Eye (tissue), 1 donor: ENCODE measurements at regions not wholly inside any gene's neighbourhood (a gene's known extent, or its start where the extent isn't known, plus 50 kb on each side); places are given as distances from the start of the nearest gene placed in this dataset.

Experiments used
- DNase-seq: peaks from one replicate; pipeline ENCODE4 v3.0.0-alpha.2; 2015

GRCh38 chr1:191174298-191174697 lies 696.6 kb upstream of the BRINP3 start:
- no peak for DNase-seq

- no peak for DNase-seq
These were observed 698.5 kb upstream of the BRINP3 start for GRCh38 chr1:191176131-191176530.

DNA sequence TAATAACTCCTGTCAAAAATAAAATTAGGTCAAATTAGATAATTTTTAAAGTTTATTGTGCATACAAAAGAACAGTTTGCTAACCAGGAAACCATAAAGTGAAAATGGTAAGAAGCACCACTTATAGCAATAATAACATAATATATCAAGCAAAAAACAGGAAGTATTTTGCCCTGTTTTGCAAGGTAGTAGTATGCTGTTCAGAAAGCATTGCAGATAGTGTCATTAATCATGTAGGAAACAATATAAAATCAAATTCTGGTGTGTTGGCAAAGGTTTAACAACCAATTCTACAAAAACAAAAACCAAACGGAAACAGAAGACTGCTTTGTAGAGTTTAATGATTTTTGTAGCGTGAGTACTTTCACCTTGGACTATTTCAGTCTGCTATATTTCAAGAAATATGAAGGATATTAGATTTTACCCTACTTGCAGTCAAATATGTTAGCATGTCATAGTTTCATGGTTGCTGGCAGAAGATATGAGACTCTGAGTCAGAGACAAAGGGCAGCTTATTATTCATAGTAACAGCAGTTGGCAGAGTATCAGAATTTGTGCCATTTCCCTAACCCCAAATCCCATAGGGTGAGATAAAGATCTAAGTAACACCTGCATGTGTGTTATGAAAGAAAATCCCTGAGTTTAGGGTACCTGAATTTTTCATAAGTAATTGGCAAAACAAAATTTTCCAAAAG lies 729.0 kb upstream of the BRINP3 start:
- no peak for DNase-seq

DNA sequence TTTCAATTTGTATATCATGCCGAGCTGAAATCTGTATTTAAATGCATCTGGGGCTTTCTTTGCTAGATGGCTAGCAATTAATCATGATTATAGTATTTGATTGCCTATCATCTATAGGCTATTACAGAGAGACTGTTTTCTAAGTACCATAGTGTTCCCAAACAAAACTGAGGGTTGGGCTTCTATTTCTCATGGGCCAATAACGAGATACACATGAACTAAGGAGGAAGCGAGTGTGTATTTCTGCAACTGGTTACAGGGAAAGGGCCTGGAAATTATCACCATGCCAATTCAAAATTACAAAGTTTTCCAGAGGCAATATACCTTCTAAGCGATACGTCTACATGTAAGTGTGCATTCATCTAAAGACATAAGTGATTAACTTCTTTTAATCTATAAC lies 744.5 kb upstream of the BRINP3 start:
- no peak for DNase-seq

- DNase-seq = peak; percentile 1
These were observed 763.3 kb upstream of the BRINP3 start for GRCh38 chr1:191240925-191241324.

DNA sequence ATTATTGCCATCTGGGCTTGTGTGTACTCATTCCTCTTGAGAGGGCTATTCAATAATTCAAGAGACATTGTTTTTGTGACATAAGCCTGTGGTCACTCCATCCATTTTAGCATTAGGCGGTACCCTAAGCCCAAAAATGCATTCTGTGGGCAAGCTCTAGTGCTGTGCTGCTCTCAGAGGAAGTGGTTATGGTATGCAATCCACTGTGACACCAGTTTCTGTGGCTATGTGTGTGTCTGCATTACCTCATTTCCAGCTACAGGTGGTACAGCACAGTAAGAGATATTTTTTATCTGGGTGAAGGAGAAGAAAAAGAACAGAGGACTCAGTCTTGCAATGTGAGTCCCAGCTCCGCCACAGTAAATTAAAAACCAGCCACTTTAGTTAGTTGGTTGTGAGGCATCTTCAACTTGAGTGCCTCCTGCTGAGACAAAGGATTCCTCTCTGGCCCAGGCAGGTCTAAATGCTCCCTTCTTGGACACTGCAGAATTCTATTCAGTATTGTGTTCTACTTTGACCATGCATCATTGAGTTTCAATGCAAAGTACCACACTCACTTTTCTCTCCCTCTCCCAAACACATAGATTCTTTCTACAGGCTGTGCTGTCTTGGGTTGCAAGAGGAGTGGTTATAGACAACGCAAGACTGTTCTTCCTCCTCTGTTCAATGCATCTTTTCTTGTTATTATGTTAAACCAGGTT lies 777.8 kb upstream of the BRINP3 start:
- DNase-seq = peak; percentile 34

- no peak for DNase-seq
These were observed 779.3 kb upstream of the BRINP3 start for GRCh38 chr1:191256917-191257316.

DNA sequence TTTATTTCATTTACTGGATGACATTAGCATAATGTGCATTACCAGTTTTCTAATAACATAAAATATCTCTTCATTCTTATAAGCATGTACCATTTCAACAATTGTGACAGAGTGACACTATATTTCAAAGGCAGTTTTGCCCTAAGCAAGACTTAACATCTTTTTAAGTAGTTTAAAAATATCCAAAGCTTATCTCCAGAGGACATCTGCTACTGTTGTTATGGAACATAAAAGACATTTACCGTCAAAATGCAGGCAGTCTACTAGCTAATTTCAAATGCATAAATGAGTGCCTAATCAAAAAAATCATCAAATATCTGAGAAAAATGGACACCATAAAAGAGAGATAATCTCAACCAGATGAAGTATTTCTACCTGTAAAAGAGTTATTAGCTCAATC lies 782.4 kb upstream of the BRINP3 start:
- DNase-seq = no peak

DNA sequence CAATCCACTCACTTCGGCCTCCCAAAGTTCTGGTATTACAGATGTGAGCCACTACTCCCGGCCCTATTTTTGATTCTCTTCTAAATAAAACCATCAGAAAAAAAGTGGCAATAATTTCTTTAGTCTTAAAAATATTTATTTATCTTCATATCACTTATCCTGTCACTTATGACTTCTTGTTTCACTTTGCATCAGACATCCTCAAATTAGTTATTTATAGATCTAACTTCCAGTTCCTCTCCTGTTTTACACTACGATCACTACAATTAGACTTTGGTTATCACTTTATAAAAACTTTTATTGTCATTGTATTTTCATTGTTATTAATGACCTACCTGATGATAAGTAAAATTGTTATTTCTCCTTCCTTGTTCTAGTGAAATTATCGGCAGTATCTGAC lies 783.4 kb upstream of the BRINP3 start:
- DNase-seq = no peak

DNA sequence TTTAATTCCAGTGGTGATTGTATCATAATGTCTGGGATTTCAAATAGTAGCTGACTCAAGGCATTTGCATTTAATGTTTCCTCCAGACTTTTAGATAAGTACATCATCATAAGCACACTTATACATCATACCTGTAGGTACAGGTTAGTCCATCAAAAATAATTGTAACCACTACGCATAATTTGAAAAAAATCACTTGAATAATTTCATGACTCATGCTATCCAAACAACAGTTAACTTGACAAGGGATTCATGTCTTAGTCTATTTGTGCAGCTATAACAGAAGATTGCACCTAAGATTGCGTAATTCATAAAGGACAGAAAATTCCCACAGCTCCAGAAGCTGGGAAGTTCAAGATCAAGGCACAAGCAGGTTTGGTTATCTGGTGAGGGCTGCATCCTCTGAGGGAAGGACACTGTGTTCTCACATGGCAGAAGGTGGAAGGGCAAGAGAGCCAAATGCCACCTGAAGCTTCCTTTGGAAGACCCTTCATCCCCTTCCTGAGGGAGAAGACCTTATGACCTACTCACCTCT lies 801.7 kb upstream of the BRINP3 start:
- DNase-seq = no peak

- DNase-seq = no peak
These were observed 806.5 kb upstream of the BRINP3 start for GRCh38 chr1:191284175-191284574.

- DNase-seq = peak; percentile 6
These were observed 812.8 kb upstream of the BRINP3 start for GRCh38 chr1:191290441-191290840.

- DNase-seq = no peak
These were observed 827.7 kb upstream of the BRINP3 start for GRCh38 chr1:191305370-191305769.

- no peak for DNase-seq
These were observed 829.3 kb upstream of the BRINP3 start for GRCh38 chr1:191306916-191307315.

DNA sequence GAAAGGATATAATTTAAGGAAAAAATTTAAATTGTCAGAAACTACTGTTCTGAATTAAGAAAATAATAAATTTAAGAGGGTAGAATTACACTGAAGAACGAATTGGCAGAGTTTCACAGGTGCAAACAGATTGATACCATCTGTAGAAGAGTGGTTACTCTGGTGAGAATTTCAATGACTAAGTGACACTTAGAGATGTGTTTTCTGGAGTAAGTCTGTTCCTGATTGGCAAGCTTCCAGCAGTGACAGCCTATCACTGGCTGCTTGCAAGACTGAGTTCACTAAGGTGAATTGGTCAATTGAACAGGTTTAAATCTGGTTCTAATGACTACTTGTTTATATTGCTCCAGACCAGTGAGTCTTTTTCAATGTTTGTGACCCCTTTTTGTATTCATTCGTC lies 838.2 kb upstream of the RGS18 start:
- DNase-seq = no peak

GRCh38 chr1:191327868-191328267 lies 830.4 kb upstream of the RGS18 start:
- DNase-seq = no peak

GRCh38 chr1:191343816-191344215 lies 814.4 kb upstream of the RGS18 start:
- DNase-seq = no peak

DNA sequence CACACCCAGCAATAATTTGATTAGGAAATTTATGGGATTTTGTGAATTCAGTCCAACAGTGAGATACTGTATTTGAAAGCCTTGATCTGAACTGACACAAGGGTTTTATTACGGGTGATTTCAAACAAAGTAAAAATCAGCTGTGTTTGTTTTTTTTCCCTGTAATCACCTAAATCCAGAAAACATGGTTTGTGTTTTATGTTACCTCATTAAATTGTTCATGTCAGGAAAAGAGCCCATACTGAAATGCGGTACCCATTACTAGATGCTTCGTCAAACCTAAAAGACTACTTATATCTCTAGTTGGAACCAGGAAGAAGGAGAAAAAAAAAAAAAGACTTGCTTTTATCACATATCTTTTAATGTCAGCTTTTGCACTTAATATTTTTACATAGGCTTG lies 811.9 kb upstream of the RGS18 start:
- DNase-seq = peak; percentile 11

DNA sequence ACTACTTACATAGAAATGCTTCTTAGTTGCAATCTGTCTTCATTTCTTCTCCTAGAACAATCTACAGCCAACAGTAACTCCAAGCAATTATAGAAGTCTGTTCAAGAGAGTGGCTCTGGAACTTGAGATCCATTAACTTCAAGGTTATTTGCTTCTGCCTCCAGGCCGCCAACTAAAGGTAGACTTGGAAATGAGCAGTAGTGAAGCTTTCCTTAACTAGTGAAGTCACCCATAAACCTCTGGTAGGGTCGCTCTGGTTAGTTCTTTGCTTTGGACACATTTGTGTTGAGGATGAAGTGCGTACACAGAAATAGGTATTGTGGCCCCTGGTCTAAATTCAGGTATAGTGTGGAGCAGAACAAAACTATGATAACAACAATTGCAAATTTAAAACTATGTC lies 809.9 kb upstream of the RGS18 start:
- DNase-seq = no peak

DNA sequence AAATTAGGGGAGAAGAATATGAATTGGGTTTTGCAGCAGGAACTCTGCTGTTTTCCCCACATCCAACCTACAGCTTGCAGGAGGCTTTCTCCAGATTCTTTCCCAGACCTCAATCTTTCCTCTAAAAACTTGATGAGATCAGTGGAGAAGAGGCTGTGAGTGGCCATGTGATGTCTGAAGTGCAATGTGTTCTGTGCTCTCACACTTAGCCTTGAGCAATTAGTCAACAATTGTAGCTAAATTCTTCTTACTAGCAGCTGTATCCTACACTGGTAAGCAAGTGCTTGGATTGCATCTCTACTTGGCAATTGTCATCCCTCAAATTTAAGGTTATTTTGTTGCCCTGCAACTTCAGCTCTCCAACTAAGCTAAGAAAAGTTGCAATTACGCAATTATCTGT lies 807.3 kb upstream of the RGS18 start:
- no peak for DNase-seq

- DNase-seq = no peak
These were observed 799.5 kb upstream of the RGS18 start for GRCh38 chr1:191358724-191359123.

DNA sequence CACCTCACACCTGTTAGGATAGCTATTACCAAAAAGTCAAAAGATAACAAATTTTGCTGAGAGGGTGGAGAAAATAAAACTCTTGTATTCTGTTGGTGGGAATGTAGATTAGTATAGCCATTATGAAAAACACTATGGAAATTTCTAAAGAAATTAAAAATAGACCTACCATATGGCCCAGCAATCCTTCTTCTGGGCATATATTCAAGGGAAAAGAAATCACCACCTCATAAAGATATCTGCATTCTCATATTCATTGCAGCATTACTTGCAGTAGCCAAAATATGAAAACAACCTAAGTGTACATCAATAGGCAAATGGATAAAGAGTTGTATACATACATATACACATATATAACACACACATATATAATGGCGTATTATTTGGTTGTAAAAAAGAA lies 791.6 kb upstream of the RGS18 start:
- DNase-seq = no peak

DNA sequence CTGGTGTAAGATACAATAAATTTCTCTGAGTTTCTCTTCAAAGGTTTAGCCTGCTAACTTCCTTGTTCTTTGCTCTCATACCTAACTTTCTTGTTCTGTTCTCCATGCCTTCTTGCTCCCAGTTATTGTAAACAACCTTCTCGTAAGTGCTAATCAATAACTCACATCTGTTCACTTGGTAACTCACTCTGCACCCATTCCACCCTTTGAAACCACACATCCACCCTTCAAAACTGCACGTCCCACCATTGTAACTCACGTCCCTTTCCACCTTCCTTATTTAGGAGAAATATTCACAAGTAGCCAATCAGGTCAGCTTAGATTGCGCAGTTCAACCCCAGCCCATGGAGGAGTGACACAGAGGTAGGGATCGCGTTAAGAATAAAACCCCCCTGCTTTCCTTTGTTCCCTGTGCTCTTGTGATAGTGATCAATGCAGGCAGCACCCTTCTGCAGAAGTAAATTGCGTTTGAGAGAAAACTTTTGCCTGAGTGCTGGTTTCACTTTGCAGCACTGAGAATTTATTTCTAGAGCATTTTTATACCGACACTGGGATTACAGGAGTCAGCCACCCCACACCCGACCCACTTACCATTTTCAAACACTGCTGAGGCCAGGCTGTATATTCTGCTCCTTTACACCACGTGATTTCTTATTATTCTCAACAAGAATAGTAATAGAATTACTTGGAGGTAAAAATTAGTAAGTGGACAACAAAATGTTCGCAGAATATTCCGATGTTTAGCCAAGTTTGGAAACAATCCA lies 789.2 kb upstream of the RGS18 start:
- DNase-seq = peak; percentile 3

- DNase-seq = no peak
These were observed 786.6 kb upstream of the RGS18 start for GRCh38 chr1:191371626-191372025.
